HEK293T (cell line): ENCODE measurements at regions not wholly inside any gene's neighbourhood (a gene's known extent, or its start where the extent isn't known, plus 50 kb on each side); places are given as distances from the start of the nearest gene placed in this dataset.

Source experiments
- CTCF ChIA-PET: fragments of 350-600 bp; formaldehyde crosslinking; extraction: SDS; loops from one replicate; lab custom pipeline; 2021; ENCODE audit warnings: antibody characterized with exemption, inconsistent platforms; lab: Yijun Ruan, JAX
- POLR2A ChIA-PET: fragments of 350-600 bp; formaldehyde crosslinking; extraction: SDS; loops from one replicate; lab custom pipeline; 2020; ENCODE audit warnings: antibody characterized with exemption, inconsistent platforms; lab: Yijun Ruan, JAX
- DNase-seq: peaks from one replicate; pipeline ENCODE4 v3.0.0; 2012; ENCODE audit warnings: mixed read lengths; ENCODE audit errors: extremely low spot score
- ARNT ChIP-seq: fragments of 450-650 bp; IDR thresholded peaks from 2 replicates; pipeline ENCODE4 v1.6.1; 2017; ENCODE audit warnings: mild to moderate bottlenecking
- BHLHE40 ChIP-seq: fragments of 450-650 bp; IDR thresholded peaks from 2 replicates; pipeline ENCODE4 v1.6.1; 2016; ENCODE audit warnings: mild to moderate bottlenecking, moderate library complexity, borderline replicate concordance
- CTBP1 ChIP-seq: fragments of 450-650 bp; IDR thresholded peaks from 2 replicates; pipeline ENCODE4 v1.6.1; 2016; ENCODE audit warnings: borderline replicate concordance
- ELF4 ChIP-seq: fragments of 450-650 bp; IDR thresholded peaks from 2 replicates; pipeline ENCODE4 v1.6.1; 2017; ENCODE audit warnings: antibody characterized with exemption
- FOXA1 ChIP-seq: fragments of 450-650 bp; IDR thresholded peaks from 2 replicates; pipeline ENCODE4 v1.6.1; 2016; ENCODE audit warnings: mild to moderate bottlenecking
- FOXK2 ChIP-seq: fragments of 450-650 bp; IDR thresholded peaks from 2 replicates; pipeline ENCODE4 v1.6.1; 2016; ENCODE audit warnings: mild to moderate bottlenecking
- FOXM1 ChIP-seq: fragments of 450-650 bp; IDR thresholded peaks from 2 replicates; pipeline ENCODE4 v1.6.1; 2017; ENCODE audit warnings: mild to moderate bottlenecking, borderline replicate concordance
- HDGF ChIP-seq: fragments of 450-650 bp; IDR thresholded peaks from 2 replicates; pipeline ENCODE4 v1.6.1; 2017; ENCODE audit warnings: antibody characterized with exemption, borderline replicate concordance
- L3MBTL2 ChIP-seq: fragments of 450-650 bp; conservative IDR thresholded peaks from 2 replicates; pipeline ENCODE4 v1.6.1; 2016; ENCODE audit warnings: mild to moderate bottlenecking
- LEF1 ChIP-seq: fragments of 450-650 bp; IDR thresholded peaks from 2 replicates; pipeline ENCODE4 v1.6.1; 2017; ENCODE audit warnings: mild to moderate bottlenecking, borderline replicate concordance
- NFRKB ChIP-seq: fragments of 450-650 bp; IDR thresholded peaks from 2 replicates; pipeline ENCODE4 v1.6.1; 2016; ENCODE audit warnings: mild to moderate bottlenecking, moderate library complexity
- PKNOX1 ChIP-seq: fragments of 450-650 bp; IDR thresholded peaks from 2 replicates; pipeline ENCODE4 v1.6.1; 2016
- SP1 ChIP-seq: fragments of 450-650 bp; IDR thresholded peaks from 2 replicates; pipeline ENCODE4 v1.6.1; 2017
- SUZ12 ChIP-seq: fragments of 450-650 bp; IDR thresholded peaks from 2 replicates; pipeline ENCODE4 v1.6.1; 2016; ENCODE audit warnings: mild to moderate bottlenecking
- TARDBP ChIP-seq: fragments of 450-650 bp; IDR thresholded peaks from 2 replicates; pipeline ENCODE4 v1.6.1; 2016
- ZNF384 ChIP-seq: fragments of 450-650 bp; IDR thresholded peaks from 2 replicates; pipeline ENCODE4 v1.6.1; 2016

- TF ChIP-seq NFRKB (no peak), ARNT (no peak), FOXA1 (no peak), FOXK2 (no peak), PKNOX1 (no peak), ZNF384 (no peak), SUZ12 (no peak), TARDBP (no peak), BHLHE40 (no peak), ELF4 (no peak), SP1 (no peak), L3MBTL2 (no peak), HDGF (no peak), CTBP1 (no peak), LEF1 (no peak), FOXM1 (no peak)
- DNase-seq, result no peak
- CTCF ChIA-PET, result no interaction called here
- POLR2A ChIA-PET, result no interaction called here
Observed at GRCh38 chr3:21859124-21860081, 108.4 kb upstream of the ZNF385D start.

- ChIA-PET CTCF (no interaction called here), POLR2A (no interaction called here)
- no peak for DNase-seq
- TF ChIP-seq FOXK2 (no peak), CTBP1 (no peak), ELF4 (no peak), TARDBP (no peak), L3MBTL2 (no peak), HDGF (no peak), FOXA1 (no peak), LEF1 (no peak), NFRKB (no peak), PKNOX1 (no peak), SP1 (no peak), ZNF384 (no peak), FOXM1 (no peak), SUZ12 (no peak), ARNT (no peak), BHLHE40 (no peak)
Observed at GRCh38 chr3:21860082-21860475, 109.1 kb upstream of the ZNF385D start.

- ChIA-PET POLR2A (no interaction called here), CTCF (no interaction called here)
- TF ChIP-seq ZNF384, result no peak
- no peak for TF ChIP-seq ARNT
- no peak for TF ChIP-seq SUZ12
- DNase-seq, result no peak
Observed at GRCh38 chr3:21860657-21861056, 109.6 kb upstream of the ZNF385D start.

GRCh38 chr3:21876782-21877181, 125.8 kb upstream of the ZNF385D start:
- no peak for DNase-seq
- TF ChIP-seq LEF1 (no peak), FOXM1 (no peak), ELF4 (no peak), HDGF (no peak), NFRKB (no peak), FOXK2 (no peak), CTBP1 (no peak), SP1 (no peak), FOXA1 (no peak), L3MBTL2 (no peak), BHLHE40 (no peak), ARNT (no peak), PKNOX1 (no peak), ZNF384 (no peak), TARDBP (no peak), SUZ12 (no peak)
- POLR2A ChIA-PET, result no interaction called here
- CTCF ChIA-PET, result no interaction called here

- ChIA-PET CTCF (no interaction called here), POLR2A (no interaction called here)
- no peak for DNase-seq
- TF ChIP-seq ZNF384, result no peak
- TF ChIP-seq ARNT, result no peak
Observed at GRCh38 chr3:21877214-21877754, 126.3 kb upstream of the ZNF385D start.

GRCh38 chr3:21879184-21879886, 128.3 kb upstream of the ZNF385D start:
- ChIA-PET CTCF (no interaction called here), POLR2A (no interaction called here)
- no peak for DNase-seq
- TF ChIP-seq LEF1 (no peak), NFRKB (no peak)
